Erythroblast (primary cell): ENCODE measurements at regions not wholly inside any gene's neighbourhood (a gene's known extent, or its start where the extent isn't known, plus 50 kb on each side); places are given as distances from the start of the nearest gene placed in this dataset.

Experiments
- GATA1 ChIP-seq: IDR thresholded peaks from 2 replicates; pipeline ENCODE4 v1.6.1; 2011; ENCODE audit warnings: low read depth, mild to moderate bottlenecking, control low read depth, low read length, moderate library complexity
- POLR2A ChIP-seq: IDR thresholded peaks from 2 replicates; pipeline ENCODE4 v1.6.1; 2011; ENCODE audit warnings: mild to moderate bottlenecking, low read length

DNA sequence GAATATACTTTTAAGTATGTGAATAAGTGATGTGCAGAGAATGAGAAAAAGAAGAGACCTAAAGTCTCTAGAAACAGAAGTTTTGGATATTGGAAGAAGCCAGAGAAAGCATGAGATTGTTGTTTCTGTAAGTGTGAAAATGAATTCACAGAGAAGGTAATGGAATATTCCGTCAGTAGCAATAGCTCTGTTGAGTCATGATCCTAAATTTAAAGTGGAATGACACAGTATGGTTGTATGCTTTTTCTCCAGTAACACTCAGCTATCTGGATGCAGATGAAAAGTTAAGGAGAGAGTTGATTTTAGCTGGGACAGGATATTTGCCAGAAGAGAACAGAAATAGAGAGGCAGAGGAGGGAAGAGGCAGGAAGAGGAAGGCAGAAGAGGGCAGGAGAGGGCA is 1166.3 kb downstream of the GALC start:
- TF ChIP-seq POLR2A (no peak), GATA1 (no peak)
